Middle frontal gyrus (tissue), 1 donor: ENCODE measurements at regions not wholly inside any gene's neighbourhood (a gene's known extent, or its start where the extent isn't known, plus 50 kb on each side); places are given as distances from the start of the nearest gene placed in this dataset.
"Not testable (repeated sequence)": the region's sequence is repeated elsewhere in the genome, so short reads cannot be mapped to it uniquely, and the experiment has no call there.

ENCODE experiments used
- DNase-seq: peaks from one replicate; pipeline ENCODE4 v3.0.0-alpha.2; 2015; ENCODE audit warnings: low spot score; ENCODE audit errors: extremely low spot score

- DNase-seq = not testable (repeated sequence)
Measured at GRCh38 chr16:88200154-88200895, 182.4 kb upstream of the ZNF469 start.

GRCh38 chr16:88200896-88201185, 181.9 kb upstream of the ZNF469 start:
- no peak for DNase-seq

- not testable (repeated sequence) for DNase-seq
Measured at GRCh38 chr16:88201611-88202010, 181.1 kb upstream of the ZNF469 start.

DNA sequence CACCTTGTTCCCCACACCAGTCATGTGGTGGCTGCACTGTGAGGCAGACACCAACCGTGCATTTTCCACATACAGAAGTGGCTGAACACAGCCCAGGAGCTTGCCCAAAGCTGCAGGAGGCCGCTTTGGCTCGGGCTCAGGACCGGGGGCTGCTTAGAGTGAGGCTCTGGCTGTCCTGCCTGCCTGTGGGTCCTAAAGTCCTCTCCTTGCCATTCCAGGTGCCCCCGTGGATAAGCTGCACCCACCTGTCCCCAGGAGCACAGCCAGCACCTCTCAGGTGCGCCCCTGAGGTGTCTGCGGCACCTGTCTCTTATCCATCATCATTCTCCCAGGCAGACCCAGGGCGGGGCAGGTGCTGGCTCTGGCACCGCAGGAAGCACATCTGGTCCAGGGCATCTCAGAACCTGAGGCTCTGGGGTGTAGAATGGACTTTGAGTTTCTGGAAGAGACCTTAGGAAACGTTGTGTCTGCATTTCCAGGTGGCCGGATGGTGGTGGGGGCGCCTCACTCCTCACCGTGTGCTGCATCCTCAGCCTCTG, 180.5 kb upstream of the ZNF469 start:
- no peak for DNase-seq

- DNase-seq = not testable (repeated sequence)
Measured at GRCh38 chr16:88202856-88203681, 179.7 kb upstream of the ZNF469 start.

- not testable (repeated sequence) for DNase-seq
Measured at GRCh38 chr16:88204131-88205110, 178.3 kb upstream of the ZNF469 start.

DNA sequence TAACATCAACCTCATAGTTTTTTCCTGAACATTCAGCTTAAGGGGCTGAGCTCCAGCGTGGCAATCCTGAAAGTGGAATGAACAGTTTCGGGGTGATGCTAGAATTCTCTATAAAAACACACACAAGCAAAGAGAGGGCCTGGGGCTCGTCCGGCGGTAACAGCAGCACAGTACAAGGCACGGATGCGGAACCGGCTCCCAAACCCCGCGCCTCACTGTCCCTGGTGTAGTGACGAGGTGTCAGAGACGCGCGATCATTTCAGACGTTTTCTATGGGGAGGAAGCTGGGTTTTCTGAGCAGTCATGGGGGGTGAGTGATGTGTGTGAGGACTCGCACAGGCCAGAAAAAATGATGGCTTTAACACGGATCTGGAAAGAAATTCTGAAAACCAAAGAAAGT, 177.3 kb upstream of the ZNF469 start:
- not testable (repeated sequence) for DNase-seq

GRCh38 chr16:88206006-88206405, 176.8 kb upstream of the ZNF469 start:
- DNase-seq = not testable (repeated sequence)

DNA sequence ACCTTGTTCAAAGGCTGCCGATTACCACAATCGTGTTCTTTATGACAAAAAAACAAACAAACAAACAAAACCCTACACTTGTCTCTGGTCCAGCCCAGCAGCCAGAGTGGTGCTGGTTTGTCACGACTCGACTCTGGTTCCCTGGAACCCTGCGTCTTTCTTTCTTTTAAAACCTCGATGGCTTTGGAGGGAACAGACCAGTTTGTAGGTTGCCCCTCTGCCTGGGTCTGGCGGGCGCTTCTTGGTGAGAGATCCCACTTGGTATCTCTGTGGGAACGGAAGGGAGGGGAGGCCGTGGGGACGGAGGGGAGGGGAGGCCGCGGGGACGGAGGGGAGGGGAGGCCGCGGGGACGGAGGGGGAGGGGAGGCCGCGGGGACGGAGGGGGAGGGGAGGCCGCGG, 176.2 kb upstream of the ZNF469 start:
- DNase-seq = not testable (repeated sequence)

GRCh38 chr16:88208112-88208511, 174.6 kb upstream of the ZNF469 start:
- DNase-seq = no peak

DNA sequence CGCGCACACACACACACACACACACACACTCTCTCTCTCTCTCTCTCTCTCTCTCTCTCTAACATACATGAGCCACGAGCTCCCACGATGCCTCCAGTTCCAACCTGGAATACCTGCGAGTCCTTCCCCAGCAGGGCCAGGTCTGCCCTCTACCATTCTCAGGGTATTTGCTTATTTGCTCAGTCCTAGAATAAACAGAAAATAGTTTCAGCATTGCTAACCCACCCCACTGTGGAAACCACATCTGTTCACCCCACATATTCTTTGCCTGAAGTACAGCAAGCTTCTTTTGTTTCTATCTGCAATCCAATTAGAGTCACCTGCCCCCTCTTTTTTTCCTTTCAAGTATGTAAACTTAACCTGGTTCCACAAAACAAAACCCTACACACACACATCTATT, 174.0 kb upstream of the ZNF469 start:
- DNase-seq = not testable (repeated sequence)

- DNase-seq = not testable (repeated sequence)
Measured at GRCh38 chr16:88209579-88209978, 173.2 kb upstream of the ZNF469 start.

DNA sequence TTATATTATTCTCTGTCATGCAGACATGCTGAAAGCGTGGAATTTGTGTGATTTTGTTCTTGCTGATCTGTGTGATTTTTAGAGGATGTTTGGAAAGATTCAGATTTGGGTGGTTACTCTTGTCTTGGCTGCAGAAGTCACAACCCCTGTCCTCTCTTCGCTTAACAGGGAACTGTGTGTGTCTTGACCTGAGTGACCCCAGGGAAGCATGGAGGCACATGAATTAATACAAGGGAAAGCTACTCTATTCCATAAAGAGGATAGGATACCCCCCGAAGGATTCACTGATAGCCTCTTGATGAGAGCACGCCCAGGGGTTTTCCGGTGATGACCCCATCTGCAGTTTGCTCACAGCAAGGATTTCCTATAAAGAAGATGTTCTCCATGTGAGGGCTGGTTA, 168.8 kb upstream of the ZNF469 start:
- DNase-seq = not testable (repeated sequence)

- not testable (repeated sequence) for DNase-seq
Measured at GRCh38 chr16:88221001-88221761, 161.6 kb upstream of the ZNF469 start.

GRCh38 chr16:88223696-88224095, 159.1 kb upstream of the ZNF469 start:
- not testable (repeated sequence) for DNase-seq

- DNase-seq = not testable (repeated sequence)
Measured at GRCh38 chr16:88224131-88224898, 158.4 kb upstream of the ZNF469 start.

DNA sequence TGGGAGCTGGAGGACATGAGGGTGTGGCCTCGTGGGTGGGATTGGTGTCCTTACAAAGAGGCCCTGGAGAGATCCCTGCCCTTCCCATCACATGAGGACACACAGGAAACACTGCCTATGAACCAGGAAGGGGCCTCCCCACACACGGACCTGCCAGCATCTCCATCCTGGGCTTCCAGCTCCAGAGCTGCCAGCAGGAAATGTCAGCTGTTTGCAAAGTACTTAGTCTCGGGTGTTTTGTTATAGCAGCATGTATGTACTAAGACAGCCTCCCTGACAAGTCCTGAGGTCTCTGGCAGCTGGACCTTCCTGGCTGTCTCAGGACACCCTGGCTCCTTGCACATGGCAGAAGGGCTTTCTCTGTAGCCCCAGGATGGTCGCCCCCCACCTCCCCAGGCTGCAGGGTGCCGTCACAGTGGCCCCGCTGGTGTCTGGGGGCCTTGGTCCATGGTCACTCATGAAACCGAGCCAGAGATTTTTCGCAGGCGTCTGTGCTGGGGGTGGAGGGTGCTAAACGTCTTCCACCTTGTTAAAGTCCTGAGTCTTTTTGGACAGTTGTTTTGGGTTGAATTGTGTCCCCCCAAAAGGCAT, 157.0 kb upstream of the ZNF469 start:
- DNase-seq = not testable (repeated sequence)

- not testable (repeated sequence) for DNase-seq
Measured at GRCh38 chr16:88226302-88226701, 156.5 kb upstream of the ZNF469 start.

DNA sequence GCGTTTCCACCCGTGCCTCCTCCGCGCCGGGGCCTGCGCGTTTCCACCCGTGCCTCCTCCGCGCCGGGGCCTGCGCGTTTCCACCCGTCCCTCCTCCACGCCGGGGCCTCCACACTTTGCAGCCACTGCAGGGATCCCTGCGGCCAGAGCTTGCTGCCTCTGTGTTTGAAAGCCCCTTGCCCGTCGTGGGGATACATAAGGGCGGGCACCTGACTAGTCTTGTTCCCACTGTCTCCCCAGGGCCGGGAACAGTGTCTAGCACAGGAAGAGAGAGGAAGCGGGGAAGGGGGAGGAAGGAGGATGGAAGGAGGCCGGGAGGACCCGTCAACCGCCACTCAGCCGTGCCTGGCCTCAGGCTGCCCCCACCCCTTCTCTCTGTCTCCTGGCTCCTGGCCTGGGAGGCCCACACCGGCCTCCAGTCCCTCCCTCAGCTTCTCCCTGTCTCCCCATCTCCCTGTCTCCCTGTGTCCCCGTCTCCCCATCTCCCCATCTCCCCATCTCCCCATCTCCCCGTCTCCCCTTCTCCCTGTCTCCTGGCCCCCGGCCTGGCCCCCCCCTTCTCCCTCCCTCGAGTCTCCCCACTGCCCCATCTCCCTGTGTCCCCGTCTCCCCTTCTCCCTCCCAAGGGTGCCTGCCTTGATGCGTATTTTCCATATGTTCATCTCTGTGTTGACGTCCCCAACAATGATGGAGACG, 155.6 kb upstream of the ZNF469 start:
- not testable (repeated sequence) for DNase-seq
